Activated T-cell treated with anti-CD3 and anti-CD28 coated beads, Interleukin-2, amount 50 U/mL, for 48 hours (primary cell): ENCODE measurements at regions not wholly inside any gene's neighbourhood (a gene's known extent, or its start where the extent isn't known, plus 50 kb on each side); places are given as distances from the start of the nearest gene placed in this dataset.
A peak's percentile ranks its signal among the peaks of the same experiment; 100 is the strongest.
"Not testable (repeated sequence)": the region's sequence is repeated elsewhere in the genome, so short reads cannot be mapped to it uniquely, and the experiment has no call there.

ENCODE experiments used
- DNase-seq, 2 experiments: peaks; one replicate each; pipeline ENCODE4 v3.0.0-alpha.2; 2020

DNA sequence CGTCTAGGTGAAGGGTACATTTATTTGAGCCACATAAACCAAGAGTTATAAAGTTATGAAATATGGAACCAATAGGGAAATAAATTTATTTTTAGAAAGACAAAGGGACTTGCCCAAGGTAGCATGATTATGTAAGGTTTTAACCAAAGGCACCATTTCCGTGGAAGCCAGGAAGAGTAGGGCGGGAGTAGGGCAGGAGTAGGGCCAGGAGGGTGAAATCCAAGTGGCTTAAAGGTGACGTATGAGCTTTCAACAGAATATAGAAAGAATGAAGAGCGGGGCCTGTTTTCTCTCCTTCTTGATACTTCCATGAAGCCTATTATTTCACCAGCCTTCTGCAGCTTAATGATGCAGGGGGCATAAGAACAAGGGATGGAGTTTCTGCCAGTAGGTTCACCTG, 91.7 kb upstream of the PNPLA4 start:
- no peak for DNase-seq

DNA sequence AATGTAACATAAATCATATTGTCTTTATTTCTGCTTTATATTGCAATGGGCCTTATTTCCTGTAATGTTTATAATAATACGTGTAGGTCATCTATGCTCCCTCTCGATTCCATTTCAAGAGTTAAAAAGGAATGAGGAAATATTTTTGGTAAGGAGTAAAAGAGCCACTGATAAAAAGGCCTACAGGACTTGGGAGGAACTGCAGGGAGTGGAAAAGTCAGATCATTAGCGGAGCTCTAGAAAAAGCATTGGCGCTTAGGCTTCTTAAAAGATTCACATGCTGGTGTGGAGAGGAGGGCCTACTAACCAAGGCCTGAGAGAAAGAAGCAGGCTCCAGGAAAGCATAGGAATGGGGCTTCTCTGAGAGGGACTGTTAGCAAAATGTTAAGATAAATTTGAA, 82.9 kb upstream of the PNPLA4 start:
- DNase-seq, result no peak

DNA sequence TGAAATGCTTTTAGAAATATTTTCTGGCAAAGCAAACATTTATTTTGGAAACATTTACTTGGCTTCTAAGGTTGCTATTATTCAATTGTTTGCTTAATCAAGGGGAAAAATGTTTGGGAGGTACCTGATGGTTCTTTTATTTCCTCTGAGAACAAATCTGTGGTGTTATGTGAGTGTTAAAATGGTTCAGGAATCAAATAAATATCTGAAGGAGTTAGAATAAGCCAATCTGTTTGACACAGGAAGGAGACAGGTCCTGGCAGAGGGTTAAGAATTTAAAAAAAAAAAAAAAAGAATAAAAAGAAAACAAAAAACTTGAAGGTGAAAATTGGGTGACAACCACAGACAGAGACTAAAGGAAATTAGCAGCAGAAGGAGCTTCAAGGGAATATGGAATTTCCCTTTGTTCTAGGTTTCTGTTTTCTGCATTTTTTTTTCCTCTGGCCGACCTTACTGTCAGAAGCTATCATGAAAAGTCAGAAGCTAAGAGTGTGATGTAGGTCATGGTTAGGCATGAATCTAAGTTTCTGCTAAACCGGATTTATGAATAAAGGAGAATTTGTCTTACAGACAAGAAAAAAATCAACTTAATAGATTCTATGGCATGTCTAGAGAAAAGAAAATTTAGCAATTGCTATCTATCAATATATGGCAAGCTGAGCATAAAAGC, 78.6 kb upstream of the PNPLA4 start:
- DNase-seq, result no peak

DNA sequence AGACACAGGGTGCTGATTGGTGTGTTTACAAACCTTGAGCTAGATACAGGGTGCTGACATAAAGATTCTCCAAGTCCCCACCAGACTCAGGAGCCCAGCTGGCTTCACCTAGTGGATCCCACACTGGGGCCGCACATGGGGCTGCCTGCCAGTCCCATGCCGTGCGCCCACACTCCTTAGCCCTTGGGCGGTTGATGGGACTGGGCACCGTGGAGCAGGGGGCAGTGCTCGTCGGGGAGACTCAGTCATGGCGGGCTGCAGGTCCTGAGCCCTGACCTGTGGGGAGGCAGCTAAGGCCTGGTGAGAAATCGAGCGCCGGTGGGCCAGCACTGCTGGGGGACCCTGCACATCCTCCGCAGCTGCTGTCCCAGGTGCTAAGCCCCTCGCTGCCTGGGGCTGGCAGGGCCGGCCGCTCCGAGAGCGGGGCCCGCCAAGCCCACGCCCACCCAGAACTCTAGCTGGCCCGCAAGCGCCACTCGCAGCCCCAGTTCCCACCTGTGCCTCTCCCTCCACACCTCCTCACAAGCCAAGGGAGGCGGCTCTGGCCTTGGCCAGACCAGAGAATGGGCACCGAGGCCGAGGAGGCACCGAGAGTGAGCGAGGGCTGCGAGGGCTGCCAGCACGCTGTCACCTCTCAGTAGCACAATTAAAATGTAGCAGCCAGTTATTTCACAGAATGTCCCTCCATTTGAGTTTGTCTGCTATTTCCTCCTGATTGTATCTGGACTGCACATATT, 76.1 kb upstream of the PNPLA4 start:
- no peak for DNase-seq

DNA sequence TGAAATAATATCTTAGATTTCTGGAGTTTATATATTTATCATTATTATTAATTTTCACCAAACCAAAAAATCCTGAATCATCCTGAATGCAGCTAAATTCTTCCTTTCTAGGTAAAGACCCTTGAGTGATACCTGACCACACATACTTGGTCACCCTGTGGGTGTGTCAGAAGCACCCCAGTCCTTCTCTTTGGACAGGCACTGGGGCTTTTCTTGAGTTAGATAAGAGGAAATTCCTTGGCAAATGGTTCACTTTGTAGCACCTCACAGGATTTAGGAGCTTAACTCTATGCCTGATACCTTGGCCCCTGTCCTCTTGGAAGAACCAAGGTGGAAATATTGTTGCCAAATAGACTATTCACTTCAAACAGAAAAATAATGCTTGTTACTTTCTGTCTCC, 69.6 kb upstream of the PNPLA4 start:
- no peak for DNase-seq

DNA sequence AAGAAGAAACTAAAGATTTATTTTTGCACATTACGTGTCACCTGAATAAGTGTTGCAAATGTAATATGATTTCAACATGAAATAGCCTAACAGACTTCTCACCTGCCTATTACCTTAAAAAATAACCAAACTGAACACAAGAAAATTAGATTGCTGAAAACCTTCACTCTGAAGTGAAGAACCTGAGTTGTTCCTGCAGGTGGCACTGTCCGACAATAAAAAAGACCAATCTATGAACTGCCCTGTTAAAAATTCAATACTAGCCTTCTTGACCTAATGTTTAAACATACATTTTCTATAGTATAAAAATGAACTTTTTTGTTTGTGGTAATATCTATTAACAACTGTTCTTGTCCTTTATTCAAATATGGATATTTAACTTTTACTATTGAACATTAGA, 69.2 kb upstream of the PNPLA4 start:
- DNase-seq, result peak; percentile 22 to 31

DNA sequence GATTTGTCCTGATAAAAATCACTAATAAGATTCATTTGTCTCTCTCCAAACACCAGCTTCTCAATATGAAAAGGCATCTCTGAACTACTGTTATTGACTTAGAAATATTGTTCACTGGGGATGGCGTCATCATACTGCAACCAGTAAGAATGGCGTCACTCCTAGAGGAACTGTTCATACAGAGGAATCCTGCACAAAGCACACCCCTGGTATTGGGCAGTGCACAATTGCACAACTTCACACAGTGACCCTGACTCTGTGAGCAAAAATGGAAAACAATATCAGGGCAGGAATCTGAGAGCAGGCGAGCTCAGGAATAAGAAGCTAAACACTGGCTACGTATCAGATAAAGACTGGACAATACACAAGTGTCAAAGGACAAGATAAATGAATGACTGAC, 66.7 kb upstream of the PNPLA4 start:
- no peak for DNase-seq

DNA sequence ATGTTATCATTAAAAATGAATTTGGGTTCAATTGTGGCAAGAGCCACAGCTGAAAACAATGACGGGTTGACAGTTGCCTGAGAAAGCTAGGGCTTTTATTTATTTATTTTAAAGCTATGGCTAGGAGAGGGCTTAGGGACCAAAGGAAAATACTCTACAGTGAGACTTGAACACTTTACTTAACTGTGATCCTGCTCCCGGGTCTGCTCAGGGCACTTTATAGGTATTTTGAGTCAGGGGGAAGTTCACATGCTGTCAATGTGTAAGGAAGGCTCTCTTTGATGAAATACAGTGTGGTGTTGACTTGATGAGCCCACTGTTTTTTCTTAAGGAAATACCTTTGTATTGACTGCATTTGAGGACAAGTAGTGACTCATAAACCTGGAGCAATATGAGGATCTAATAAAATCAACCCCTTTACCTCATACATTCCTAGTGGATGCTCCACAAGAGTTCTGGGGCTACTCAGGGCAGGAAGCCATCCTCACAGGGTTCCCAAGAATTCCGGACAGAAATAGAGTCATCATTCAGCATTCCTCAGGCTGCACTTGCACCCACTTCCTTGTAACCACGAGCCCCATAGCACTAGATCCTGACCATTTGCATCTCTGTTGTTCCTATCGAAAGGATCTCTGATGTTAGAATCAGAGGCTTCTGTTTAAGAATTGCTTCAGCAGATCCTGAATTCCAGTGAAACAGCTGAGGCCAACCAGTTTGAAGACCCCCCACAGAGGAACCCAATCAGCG, 61.0 kb upstream of the PNPLA4 start:
- DNase-seq, result not testable (repeated sequence)

DNA sequence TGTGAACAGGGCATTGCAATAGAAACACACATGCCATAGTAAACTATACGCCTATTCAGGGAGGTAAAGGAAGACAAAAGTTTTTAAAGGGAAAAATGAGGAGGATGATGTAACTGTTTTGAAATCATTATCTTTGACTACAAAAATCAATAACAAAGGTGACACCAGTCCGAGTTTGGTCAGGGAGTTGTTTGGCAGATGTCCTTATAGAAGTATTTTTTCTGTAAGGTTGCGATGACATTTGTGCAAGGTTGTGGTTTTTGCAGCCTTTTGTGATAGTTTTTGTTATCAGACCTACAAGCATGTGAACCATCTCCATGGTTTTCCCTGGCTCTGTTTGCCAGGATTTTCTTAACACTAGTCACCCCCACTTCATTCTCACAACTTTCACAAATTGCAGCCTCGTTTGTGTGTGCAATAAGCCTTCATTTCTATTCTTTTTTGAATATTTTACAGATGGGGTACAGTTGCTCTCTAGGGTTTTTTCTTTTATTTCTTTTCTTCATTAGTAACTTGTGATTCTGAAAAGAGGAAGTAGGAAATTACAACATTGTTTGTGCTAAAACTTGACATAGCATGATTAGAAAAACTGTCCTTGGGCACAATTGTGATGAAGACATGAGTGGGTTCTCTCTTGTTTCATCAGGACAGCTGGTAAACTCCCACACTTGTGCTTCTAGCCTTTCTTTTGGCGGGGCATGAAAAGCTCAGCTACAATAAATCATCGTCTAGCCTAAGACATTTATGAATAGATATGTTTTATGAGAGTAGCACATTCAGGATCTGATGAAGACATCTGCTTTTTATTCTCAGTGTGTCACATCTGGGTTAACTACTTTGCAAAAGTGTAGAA, 60.2 kb upstream of the PNPLA4 start:
- DNase-seq, result no peak

DNA sequence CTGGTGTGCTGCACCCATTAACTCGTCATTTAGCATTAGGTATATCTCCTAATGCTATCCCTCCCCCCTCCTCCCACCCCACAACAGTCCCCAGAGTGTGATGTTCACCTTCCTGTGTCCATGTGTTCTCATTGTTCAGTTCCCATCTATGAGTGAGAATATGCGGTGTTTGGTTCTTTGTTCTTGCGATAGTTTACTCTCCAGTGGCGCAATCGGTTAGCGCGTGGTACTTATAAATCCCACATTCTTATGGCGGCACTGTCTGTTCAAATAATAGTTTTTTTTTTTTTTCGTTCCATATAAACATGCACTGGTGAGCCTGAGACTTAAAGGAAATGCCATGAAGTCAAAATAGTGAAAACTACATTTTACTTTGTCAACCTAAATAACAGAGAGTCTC, 59.5 kb upstream of the PNPLA4 start:
- DNase-seq, result not testable (repeated sequence)

DNA sequence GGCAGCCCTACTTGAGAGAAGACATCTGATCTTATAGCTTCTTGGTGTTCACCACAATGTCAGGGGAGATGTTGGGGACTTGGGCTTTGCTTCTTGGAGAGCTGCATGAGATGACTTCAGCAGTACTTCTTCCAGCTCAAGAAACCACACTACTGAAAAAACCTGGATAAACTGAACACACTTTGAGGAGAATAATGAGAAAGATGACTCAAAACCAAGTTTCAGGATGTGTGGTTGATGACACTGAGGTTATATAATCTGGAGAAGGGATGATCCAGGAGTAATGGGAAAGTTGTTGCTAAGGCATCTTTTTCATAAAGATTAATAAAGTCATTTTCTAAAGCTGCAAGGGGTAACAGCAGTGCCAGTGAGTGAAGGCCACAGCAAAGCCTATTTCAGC, 58.4 kb upstream of the PNPLA4 start:
- no peak for DNase-seq

DNA sequence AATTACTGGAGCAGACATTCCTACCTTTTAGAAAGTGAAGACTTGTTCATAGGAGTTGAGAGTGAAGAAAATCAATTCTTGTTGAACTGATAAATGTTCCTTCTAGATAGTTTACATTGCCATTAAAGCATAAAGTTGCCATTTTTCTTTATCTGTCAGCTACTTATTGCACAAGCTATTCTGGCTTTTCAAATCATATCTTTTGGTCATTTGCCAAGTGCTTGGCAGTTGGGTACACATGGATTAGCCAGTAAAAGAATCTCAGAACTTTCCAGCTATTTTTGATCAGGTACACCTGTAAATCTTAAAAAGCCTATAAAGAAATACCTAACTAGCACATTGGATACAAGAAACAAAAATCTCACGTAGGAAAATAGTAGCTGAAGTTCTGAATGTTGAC, 56.4 kb upstream of the PNPLA4 start:
- DNase-seq, result no peak
